Mesothelial cell of epicardium (in vitro differentiated cells): ENCODE measurements at regions not wholly inside any gene's neighbourhood (a gene's known extent, or its start where the extent isn't known, plus 50 kb on each side); places are given as distances from the start of the nearest gene placed in this dataset.
"Not testable (repeated sequence)": the region's sequence is repeated elsewhere in the genome, so short reads cannot be mapped to it uniquely, and the experiment has no call there.

Experiments used
- DNase-seq, 2 experiments: peaks; one replicate each; pipeline ENCODE4 v3.0.0; 2021; ENCODE audit warnings: low spot score in 2 of 2; ENCODE audit not compliant: unreplicated experiment in 2 of 2
- H3K27ac Mint-ChIP-seq: 2 replicates; pipeline ENCODE4 v1.8.0; 2021; ENCODE audit warnings: mixed read lengths
- H3K27me3 Mint-ChIP-seq: 2 replicates; pipeline ENCODE4 v1.8.0; 2021; ENCODE audit warnings: low read depth, mixed read lengths
- H3K36me3 Mint-ChIP-seq: 2 replicates; pipeline ENCODE4 v1.8.0; 2021; ENCODE audit warnings: mixed read lengths
- H3K4me1 Mint-ChIP-seq: 2 replicates; pipeline ENCODE4 v1.8.0; 2021; ENCODE audit warnings: mixed read lengths
- H3K4me3 Mint-ChIP-seq: 2 replicates; pipeline ENCODE4 v1.8.0; 2021; ENCODE audit warnings: mild to moderate bottlenecking, moderate library complexity, mixed read lengths
- H3K9me3 Mint-ChIP-seq: 2 replicates; pipeline ENCODE4 v1.8.0; 2021; ENCODE audit warnings: mixed read lengths
- CTCF ChIP-seq: fragments of 200-600 bp; sonication (generic); IDR thresholded peaks from one replicate; pipeline ENCODE4 v1.5.0; 2021; ENCODE audit warnings: antibody characterized with exemption; ENCODE audit not compliant: unreplicated experiment

- no peaks in the 10 kb centered on the region for H3K9me3 Mint-ChIP-seq
- no peaks in the 10 kb centered on the region for H3K27me3 Mint-ChIP-seq
- no peak overlapping the region for H3K27ac Mint-ChIP-seq
- H3K4me1 Mint-ChIP-seq, result peaks cover 8% of the 10 kb centered on the region
- no peak overlapping the region for H3K4me3 Mint-ChIP-seq
- DNase-seq, result no peak
- no peaks in the 10 kb centered on the region for H3K36me3 Mint-ChIP-seq
- no peak for TF ChIP-seq CTCF
Observed at GRCh38 chr5:164235300-164235891, 730.0 kb downstream of the MAT2B start.

GRCh38 chr5:164237486-164237885 lies 732.1 kb downstream of the MAT2B start:
- H3K4me3 Mint-ChIP-seq, result no peak overlapping the region
- no peak for DNase-seq

DNA sequence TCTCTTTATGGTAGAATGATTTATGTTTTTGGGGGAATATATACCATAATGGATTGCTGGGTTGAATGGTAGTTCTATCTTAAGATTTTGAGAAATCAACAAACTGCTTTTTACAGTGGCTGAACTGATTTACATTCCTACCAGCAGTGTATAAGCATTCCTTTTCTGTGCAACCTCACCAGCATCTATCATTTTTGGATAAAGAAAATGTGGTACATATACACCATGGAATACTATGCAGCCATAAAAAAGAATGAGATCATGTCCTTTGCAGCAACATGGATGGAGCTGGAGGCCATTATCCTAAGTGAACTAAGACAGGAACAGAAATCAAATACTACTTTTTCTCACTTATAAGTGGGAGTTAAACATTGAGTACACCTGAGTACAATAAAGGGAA lies 746.4 kb downstream of the MAT2B start:
- not testable (repeated sequence) for H3K9me3 Mint-ChIP-seq, DNase-seq, H3K4me1 Mint-ChIP-seq, H3K36me3 Mint-ChIP-seq, H3K27me3 Mint-ChIP-seq, H3K4me3 Mint-ChIP-seq, H3K27ac Mint-ChIP-seq

More at GRCh38 chr5:164237486-164237885, 732.1 kb downstream of the MAT2B start:
- no peak for TF ChIP-seq CTCF
- H3K9me3 Mint-ChIP-seq, result peaks cover 3% of the 10 kb centered on the region
- H3K36me3 Mint-ChIP-seq, result no peaks in the 10 kb centered on the region
- no peak overlapping the region for H3K27ac Mint-ChIP-seq
- peaks cover 3% of the 10 kb centered on the region for H3K27me3 Mint-ChIP-seq
- H3K4me1 Mint-ChIP-seq, result peaks cover 8% of the 10 kb centered on the region

- no peaks in the 10 kb centered on the region for H3K4me1 Mint-ChIP-seq
- no peak for DNase-seq
- H3K27me3 Mint-ChIP-seq, result peaks cover 6% of the 10 kb centered on the region
- no peak for TF ChIP-seq CTCF
- no peaks in the 10 kb centered on the region for H3K36me3 Mint-ChIP-seq
- no peak overlapping the region for H3K4me3 Mint-ChIP-seq
- H3K9me3 Mint-ChIP-seq, result peaks cover 4% of the 10 kb centered on the region
- H3K27ac Mint-ChIP-seq, result no peak overlapping the region
Observed at GRCh38 chr5:164253764-164254163, 748.3 kb downstream of the MAT2B start.

DNA sequence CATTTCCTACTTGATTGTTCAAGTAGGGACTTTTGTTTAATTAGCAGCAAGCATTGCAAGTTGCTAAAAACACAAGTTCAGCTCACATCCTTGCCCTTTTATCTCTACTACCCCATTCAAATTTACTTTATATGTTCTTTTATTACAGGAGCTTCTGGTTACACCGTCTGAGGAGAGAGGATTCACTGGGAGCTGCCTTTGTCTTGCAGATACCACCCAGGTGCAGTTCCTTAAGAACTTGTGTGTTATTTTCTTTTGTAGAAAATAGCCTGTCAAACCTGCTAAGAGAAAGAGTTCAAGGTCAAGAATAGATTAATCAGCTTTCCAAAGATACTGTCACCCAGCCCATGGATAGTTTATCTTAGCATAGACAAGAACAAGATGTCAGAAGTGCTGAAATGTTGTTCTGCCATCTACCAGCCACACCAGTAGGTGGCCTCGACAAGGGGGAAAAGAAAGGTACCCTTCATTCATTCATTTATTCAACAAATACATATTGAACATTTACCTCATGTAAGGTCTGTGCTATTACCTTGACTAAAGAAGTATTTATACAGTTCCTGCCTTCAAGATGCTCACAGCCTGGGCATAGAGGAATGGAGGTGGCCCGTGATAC lies 750.3 kb downstream of the MAT2B start:
- H3K27me3 Mint-ChIP-seq, result peaks cover 6% of the 10 kb centered on the region

GRCh38 chr5:164256351-164256750 lies 750.9 kb downstream of the MAT2B start:
- peaks cover 6% of the 10 kb centered on the region for H3K27me3 Mint-ChIP-seq
- H3K4me1 Mint-ChIP-seq, result no peaks in the 10 kb centered on the region
- no peaks in the 10 kb centered on the region for H3K36me3 Mint-ChIP-seq
- H3K4me3 Mint-ChIP-seq, result no peak overlapping the region
- peaks cover 4% of the 10 kb centered on the region for H3K9me3 Mint-ChIP-seq
- no peak overlapping the region for H3K27ac Mint-ChIP-seq
- DNase-seq, result no peak
- TF ChIP-seq CTCF, result no peak

More for the DNA sequence above, 750.3 kb downstream of the MAT2B start:
- H3K9me3 Mint-ChIP-seq, result peaks cover 4% of the 10 kb centered on the region
- H3K36me3 Mint-ChIP-seq, result no peaks in the 10 kb centered on the region
- H3K27ac Mint-ChIP-seq, result no peak overlapping the region
- H3K4me3 Mint-ChIP-seq, result no peak overlapping the region
- no peak for DNase-seq
- H3K4me1 Mint-ChIP-seq, result no peaks in the 10 kb centered on the region
- no peak for TF ChIP-seq CTCF
